ENCODE measurements at regions not wholly inside any gene's neighbourhood (a gene's known extent, or its start where the extent isn't known, plus 50 kb on each side); places are given as distances from the start of the nearest gene placed in this dataset.

DNA sequence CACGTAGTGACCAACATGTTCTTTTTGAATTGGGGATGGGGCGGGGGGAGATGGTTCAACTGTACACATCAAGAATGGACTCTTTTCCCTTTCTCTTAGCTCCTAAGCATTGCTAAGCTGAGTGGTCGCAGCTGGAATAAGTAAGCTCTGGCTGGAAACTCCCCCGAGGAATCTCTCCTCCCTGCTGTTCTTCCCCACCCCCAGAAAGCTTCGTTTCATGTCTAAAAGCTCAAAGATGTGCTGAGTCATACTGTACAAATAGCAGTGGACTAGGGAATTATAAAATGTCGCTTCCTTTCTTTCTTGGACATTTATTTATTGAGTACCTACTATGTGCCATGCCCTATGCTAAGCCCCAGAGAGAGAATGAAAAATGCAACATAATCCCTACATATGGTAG is 191.1 kb upstream of the ADO start:
- TF ChIP-seq POLR2A (IDR thresholded peaks at IDR 0.05; ENCODE audit: low read depth, low read length) (no peak), POLR2AphosphoS5 (IDR thresholded peaks at IDR 0.05; ENCODE audit: low read depth, low read length) (no peak), TAF1 (IDR thresholded peaks at IDR 0.05; ENCODE audit: low read depth, low read length) (no peak)

Data from GM12891 (cell line).